ENCODE measurements at regions not wholly inside any gene's neighbourhood (a gene's known extent, or its start where the extent isn't known, plus 50 kb on each side); places are given as distances from the start of the nearest gene placed in this dataset.

GRCh38 chrX:45807572-45808425 is 607.1 kb upstream of the DIPK2B start:
- no peak for DNase-seq (ENCODE audit: low read depth)

- peak; percentile 41 for DNase-seq (ENCODE audit: low read depth)
Observed at GRCh38 chrX:45806410-45807121, 605.9 kb upstream of the DIPK2B start.

GRCh38 chrX:45804276-45804675 is 603.6 kb upstream of the DIPK2B start:
- DNase-seq (ENCODE audit: low read depth): no peak

- DNase-seq (ENCODE audit: low read depth): peak; percentile 4
Observed at GRCh38 chrX:45803383-45803921, 602.8 kb upstream of the DIPK2B start.

- DNase-seq (ENCODE audit: low read depth): no peak
Observed at GRCh38 chrX:45801554-45801953, 600.9 kb upstream of the DIPK2B start.

- peak; percentile 63 for DNase-seq (ENCODE audit: low read depth)
Observed at GRCh38 chrX:45800746-45801453, 600.2 kb upstream of the DIPK2B start.

GRCh38 chrX:45799576-45799975 is 598.9 kb upstream of the DIPK2B start:
- no peak for DNase-seq (ENCODE audit: low read depth)

- DNase-seq (ENCODE audit: low read depth): no peak
Observed at GRCh38 chrX:45795546-45795945, 594.9 kb upstream of the DIPK2B start.

- no peak for DNase-seq (ENCODE audit: low read depth)
Observed at GRCh38 chrX:45794995-45795337, 594.3 kb upstream of the DIPK2B start.

- no peak for DNase-seq (ENCODE audit: low read depth)
Observed at GRCh38 chrX:45794323-45794994, 593.8 kb upstream of the DIPK2B start.

GRCh38 chrX:45788941-45789348 is 588.3 kb upstream of the DIPK2B start:
- DNase-seq (ENCODE audit: low read depth): no peak

GRCh38 chrX:45788315-45788714 is 587.6 kb upstream of the DIPK2B start:
- DNase-seq (ENCODE audit: low read depth): no peak

- no peak for DNase-seq (ENCODE audit: low read depth)
Observed at GRCh38 chrX:45784590-45784989, 583.9 kb upstream of the DIPK2B start.

- DNase-seq (ENCODE audit: low read depth): no peak
Observed at GRCh38 chrX:45783002-45783401, 582.3 kb upstream of the DIPK2B start.

- DNase-seq (ENCODE audit: low read depth): no peak
Observed at GRCh38 chrX:45781901-45782553, 581.4 kb upstream of the DIPK2B start.

GRCh38 chrX:45778616-45779015 is 577.9 kb upstream of the DIPK2B start:
- no peak for DNase-seq (ENCODE audit: low read depth)

- DNase-seq (ENCODE audit: low read depth): no peak
Observed at GRCh38 chrX:45777366-45777765, 576.7 kb upstream of the DIPK2B start.

GRCh38 chrX:45775468-45775867 is 574.8 kb upstream of the DIPK2B start:
- DNase-seq (ENCODE audit: low read depth): no peak

GRCh38 chrX:45774961-45775360 is 574.3 kb upstream of the DIPK2B start:
- no peak for DNase-seq (ENCODE audit: low read depth)

- no peak for DNase-seq (ENCODE audit: low read depth)
Observed at GRCh38 chrX:45773572-45773971, 572.9 kb upstream of the DIPK2B start.

- peak; percentile 50 for DNase-seq (ENCODE audit: low read depth)
Observed at GRCh38 chrX:45771560-45772340, 571.1 kb upstream of the DIPK2B start.

Data from T-helper 22 cell (primary cell).